GM23338 (cell line): ENCODE measurements at regions not wholly inside any gene's neighbourhood (a gene's known extent, or its start where the extent isn't known, plus 50 kb on each side); places are given as distances from the start of the nearest gene placed in this dataset.

ENCODE experiments used
- ATAC-seq: fragments of 200-7000 bp; cut with Tn5 transposase; 3 replicates; pipeline ENCODE4 v1.9.1; 2020
- DNase-seq: peaks from one replicate; pipeline ENCODE4 v3.0.0-alpha.2; 2015; ENCODE audit warnings: low spot score
- H2AFZ ChIP-seq: fragments of 200-600 bp; sonication (generic); 2 replicates; pipeline ENCODE4 v1.8.0; 2016; ENCODE audit warnings: antibody characterized with exemption, mild to moderate bottlenecking, moderate library complexity
- H3F3A ChIP-seq: fragments of 200-600 bp; sonication (generic); replicated peaks from 2 replicates; pipeline ENCODE4 v1.8.0; 2017; ENCODE audit warnings: antibody characterized with exemption, mixed run types, low read depth
- H3K27ac ChIP-seq: fragments of 200-600 bp; sonication (generic); 2 replicates; pipeline ENCODE4 v1.6.1; 2016; ENCODE audit warnings: low read depth
- H3K27me3 ChIP-seq: fragments of 200-600 bp; sonication (generic); 2 replicates; pipeline ENCODE4 v1.8.0; 2016; ENCODE audit warnings: mild to moderate bottlenecking, mixed run types, moderate library complexity; ENCODE audit not compliant: insufficient read depth
- H3K36me3 ChIP-seq: fragments of 200-600 bp; sonication (generic); 2 replicates; pipeline ENCODE4 v1.8.0; 2016; ENCODE audit warnings: mild to moderate bottlenecking; ENCODE audit not compliant: insufficient read depth
- H3K4me1 ChIP-seq: fragments of 200-600 bp; sonication (generic); 2 replicates; pipeline ENCODE4 v1.8.0; 2016; ENCODE audit warnings: mild to moderate bottlenecking, moderate library complexity; ENCODE audit not compliant: insufficient read depth
- H3K4me2 ChIP-seq: fragments of 200-600 bp; sonication (generic); 2 replicates; pipeline ENCODE4 v1.7.1; 2017; ENCODE audit warnings: mixed run types
- H3K4me3 ChIP-seq: fragments of 200-600 bp; sonication (generic); 2 replicates; pipeline ENCODE4 v1.6.1; 2016; ENCODE audit warnings: mixed run types
- H3K79me2 ChIP-seq: fragments of 200-600 bp; sonication (generic); replicated peaks from 2 replicates; pipeline ENCODE4 v1.8.0; 2017; ENCODE audit warnings: mild to moderate bottlenecking; ENCODE audit not compliant: insufficient read depth
- H3K9me2 ChIP-seq: fragments of 200-600 bp; sonication (generic); 2 replicates; pipeline ENCODE4 v1.8.0; 2017; ENCODE audit not compliant: insufficient read depth
- H4K20me1 ChIP-seq: fragments of 200-600 bp; sonication (generic); replicated peaks from 2 replicates; pipeline ENCODE4 v1.8.0; 2017; ENCODE audit warnings: mild to moderate bottlenecking; ENCODE audit not compliant: insufficient read depth
- H3K27ac Mint-ChIP-seq: 2 replicates; pipeline ENCODE4 v1.8.0; 2020; ENCODE audit warnings: inconsistent platforms, mild to moderate bottlenecking, moderate library complexity, mixed read lengths
- H3K27me3 Mint-ChIP-seq: 3 replicates; pipeline ENCODE4 v1.8.0; 2022; ENCODE audit warnings: low read depth, mild to moderate bottlenecking, moderate library complexity, mixed read lengths, inconsistent platforms; ENCODE audit not compliant: insufficient read depth, poor library complexity
- H3K36me3 Mint-ChIP-seq: 3 replicates; pipeline ENCODE4 v1.8.0; 2021; ENCODE audit warnings: low read depth, mild to moderate bottlenecking, inconsistent platforms, moderate library complexity, mixed read lengths
- H3K4me1 Mint-ChIP-seq: 3 replicates; pipeline ENCODE4 v1.8.0; 2020; ENCODE audit warnings: mild to moderate bottlenecking, inconsistent platforms, mixed read lengths
- H3K4me3 Mint-ChIP-seq: 3 replicates; pipeline ENCODE4 v1.8.0; 2021; ENCODE audit warnings: moderate library complexity, mild to moderate bottlenecking, inconsistent platforms, mixed read lengths
- H3K9me3 Mint-ChIP-seq: 3 replicates; pipeline ENCODE4 v1.8.0; 2020; ENCODE audit warnings: moderate library complexity, mild to moderate bottlenecking, inconsistent platforms, mixed read lengths
- CREB1 ChIP-seq: fragments of 250-450 bp; sonication (Bioruptor Pico); IDR thresholded peaks from 2 replicates; pipeline ENCODE4 v1.5.0; 2020; ENCODE audit warnings: low read depth, mild to moderate bottlenecking, moderate library complexity
- CTCF ChIP-seq, 2 experiments: fragments of 200-600 bp in 1 of 2; sonication (generic) in 1 of 2; conservative IDR thresholded peaks; 2 replicates each; pipeline versions ENCODE4 v1.5.1 to v1.6.1; 2016 to 2017; ENCODE audit warnings: antibody characterized with exemption in 2 of 2, low read depth in 2 of 2, mild to moderate bottlenecking in 2 of 2, moderate library complexity in 1 of 2
- JUNB ChIP-seq: IDR thresholded peaks from one replicate; pipeline ENCODE4 v1.6.1; 2016; ENCODE audit warnings: antibody characterized with exemption; ENCODE audit not compliant: unreplicated experiment
- POLR2AphosphoS5 ChIP-seq: IDR thresholded peaks from 2 replicates; pipeline ENCODE4 v1.6.1; 2016; ENCODE audit warnings: antibody characterized with exemption, low read depth
- ZNF114 ChIP-seq: fragments of 250-450 bp; sonication (Bioruptor Pico); IDR thresholded peaks from 2 replicates; pipeline ENCODE4 v1.5.0; 2020; ENCODE audit warnings: mild to moderate bottlenecking, moderate library complexity
- ZNF331 ChIP-seq: fragments of 250-450 bp; sonication (Bioruptor Pico); IDR thresholded peaks from 2 replicates; pipeline ENCODE4 v1.5.0; 2020; ENCODE audit warnings: low read depth, mild to moderate bottlenecking, moderate library complexity
- TF ChIP-seq, protein P1 (sequence below): fragments of 250-450 bp; sonication (Bioruptor Pico); IDR thresholded peaks from 2 replicates; pipeline ENCODE4 v1.5.0; 2020; ENCODE audit warnings: mild to moderate bottlenecking, moderate library complexity

- H2AFZ ChIP-seq: no peak overlapping the region
Observed at GRCh38 chr9:106468431-106468830, 394.5 kb upstream of the ZNF462 start.

More at GRCh38 chr9:106468431-106468830, 394.5 kb upstream of the ZNF462 start:
- Histone ChIP-seq H3K27ac (no peak overlapping the region), H4K20me1 (no peaks in the 10 kb centered on the region), H3K9me2 (peaks cover 25% of the 10 kb centered on the region), H3K4me3 (no peak overlapping the region), H3K4me2 (no peak overlapping the region), H3K36me3 (no peaks in the 10 kb centered on the region), H3K4me1 (peaks cover 5% of the 10 kb centered on the region), H3K27me3 (no peaks in the 10 kb centered on the region), H3K79me2 (no peaks in the 10 kb centered on the region), H3F3A (no peaks in the 10 kb centered on the region)
- Mint-ChIP-seq H3K9me3 (peaks cover 16% of the 10 kb centered on the region), H3K4me1 (peaks cover 26% of the 10 kb centered on the region), H3K27me3 (no peaks in the 10 kb centered on the region), H3K4me3 (no peak overlapping the region), H3K27ac (0 out of 2 replicates have a peak overlapping the region, but pooled peaks have one; percentile 27), H3K36me3 (peaks cover 18% of the 10 kb centered on the region)
- ATAC-seq (no peak), DNase-seq (no peak)
- TF ChIP-seq CREB1 (CRISPR knock-in tag) (no peak), ZNF331 (CRISPR knock-in tag) (no peak), POLR2AphosphoS5 (no peak), CTCF (conservative IDR thresholded peaks at IDR 0.05; ENCODE audit: low read depth in 2 of 2) (no peak), ZNF114 (CRISPR knock-in tag) (no peak), JUNB (no peak)
- TF ChIP-seq, protein P1, sequence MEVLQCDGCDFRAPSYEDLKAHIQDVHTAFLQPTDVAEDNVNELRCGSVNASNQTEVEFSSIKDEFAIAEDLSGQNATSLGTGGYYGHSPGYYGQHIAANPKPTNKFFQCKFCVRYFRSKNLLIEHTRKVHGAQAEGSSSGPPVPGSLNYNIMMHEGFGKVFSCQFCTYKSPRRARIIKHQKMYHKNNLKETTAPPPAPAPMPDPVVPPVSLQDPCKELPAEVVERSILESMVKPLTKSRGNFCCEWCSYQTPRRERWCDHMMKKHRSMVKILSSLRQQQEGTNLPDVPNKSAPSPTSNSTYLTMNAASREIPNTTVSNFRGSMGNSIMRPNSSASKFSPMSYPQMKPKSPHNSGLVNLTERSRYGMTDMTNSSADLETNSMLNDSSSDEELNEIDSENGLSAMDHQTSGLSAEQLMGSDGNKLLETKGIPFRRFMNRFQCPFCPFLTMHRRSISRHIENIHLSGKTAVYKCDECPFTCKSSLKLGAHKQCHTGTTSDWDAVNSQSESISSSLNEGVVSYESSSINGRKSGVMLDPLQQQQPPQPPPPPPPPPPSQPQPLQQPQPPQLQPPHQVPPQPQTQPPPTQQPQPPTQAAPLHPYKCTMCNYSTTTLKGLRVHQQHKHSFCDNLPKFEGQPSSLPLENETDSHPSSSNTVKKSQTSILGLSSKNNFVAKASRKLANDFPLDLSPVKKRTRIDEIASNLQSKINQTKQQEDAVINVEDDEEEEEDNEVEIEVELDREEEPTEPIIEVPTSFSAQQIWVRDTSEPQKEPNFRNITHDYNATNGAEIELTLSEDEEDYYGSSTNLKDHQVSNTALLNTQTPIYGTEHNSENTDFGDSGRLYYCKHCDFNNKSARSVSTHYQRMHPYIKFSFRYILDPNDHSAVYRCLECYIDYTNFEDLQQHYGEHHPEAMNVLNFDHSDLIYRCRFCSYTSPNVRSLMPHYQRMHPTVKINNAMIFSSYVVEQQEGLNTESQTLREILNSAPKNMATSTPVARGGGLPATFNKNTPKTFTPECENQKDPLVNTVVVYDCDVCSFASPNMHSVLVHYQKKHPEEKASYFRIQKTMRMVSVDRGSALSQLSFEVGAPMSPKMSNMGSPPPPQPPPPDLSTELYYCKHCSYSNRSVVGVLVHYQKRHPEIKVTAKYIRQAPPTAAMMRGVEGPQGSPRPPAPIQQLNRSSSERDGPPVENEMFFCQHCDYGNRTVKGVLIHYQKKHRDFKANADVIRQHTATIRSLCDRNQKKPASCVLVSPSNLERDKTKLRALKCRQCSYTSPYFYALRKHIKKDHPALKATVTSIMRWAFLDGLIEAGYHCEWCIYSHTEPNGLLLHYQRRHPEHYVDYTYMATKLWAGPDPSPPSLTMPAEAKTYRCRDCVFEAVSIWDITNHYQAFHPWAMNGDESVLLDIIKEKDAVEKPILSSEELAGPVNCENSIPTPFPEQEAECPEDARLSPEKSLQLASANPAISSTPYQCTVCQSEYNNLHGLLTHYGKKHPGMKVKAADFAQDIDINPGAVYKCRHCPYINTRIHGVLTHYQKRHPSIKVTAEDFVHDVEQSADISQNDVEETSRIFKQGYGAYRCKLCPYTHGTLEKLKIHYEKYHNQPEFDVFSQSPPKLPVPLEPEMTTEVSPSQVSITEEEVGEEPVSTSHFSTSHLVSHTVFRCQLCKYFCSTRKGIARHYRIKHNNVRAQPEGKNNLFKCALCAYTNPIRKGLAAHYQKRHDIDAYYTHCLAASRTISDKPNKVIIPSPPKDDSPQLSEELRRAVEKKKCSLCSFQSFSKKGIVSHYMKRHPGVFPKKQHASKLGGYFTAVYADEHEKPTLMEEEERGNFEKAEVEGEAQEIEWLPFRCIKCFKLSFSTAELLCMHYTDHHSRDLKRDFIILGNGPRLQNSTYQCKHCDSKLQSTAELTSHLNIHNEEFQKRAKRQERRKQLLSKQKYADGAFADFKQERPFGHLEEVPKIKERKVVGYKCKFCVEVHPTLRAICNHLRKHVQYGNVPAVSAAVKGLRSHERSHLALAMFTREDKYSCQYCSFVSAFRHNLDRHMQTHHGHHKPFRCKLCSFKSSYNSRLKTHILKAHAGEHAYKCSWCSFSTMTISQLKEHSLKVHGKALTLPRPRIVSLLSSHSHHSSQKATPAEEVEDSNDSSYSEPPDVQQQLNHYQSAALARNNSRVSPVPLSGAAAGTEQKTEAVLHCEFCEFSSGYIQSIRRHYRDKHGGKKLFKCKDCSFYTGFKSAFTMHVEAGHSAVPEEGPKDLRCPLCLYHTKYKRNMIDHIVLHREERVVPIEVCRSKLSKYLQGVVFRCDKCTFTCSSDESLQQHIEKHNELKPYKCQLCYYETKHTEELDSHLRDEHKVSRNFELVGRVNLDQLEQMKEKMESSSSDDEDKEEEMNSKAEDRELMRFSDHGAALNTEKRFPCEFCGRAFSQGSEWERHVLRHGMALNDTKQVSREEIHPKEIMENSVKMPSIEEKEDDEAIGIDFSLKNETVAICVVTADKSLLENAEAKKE (CRISPR knock-in tag): no peak
